KMS-11 (cell line): ENCODE measurements at regions not wholly inside any gene's neighbourhood (a gene's known extent, or its start where the extent isn't known, plus 50 kb on each side); places are given as distances from the start of the nearest gene placed in this dataset.

Source experiments
- H2AFZ ChIP-seq: fragments of 200-600 bp; sonication (generic); 2 replicates; pipeline ENCODE4 v1.6.1; 2016; ENCODE audit warnings: antibody characterized with exemption, mixed run types, low read depth
- H3K27ac ChIP-seq: fragments of 200-600 bp; sonication (generic); 2 replicates; pipeline ENCODE4 v1.6.1; 2016; ENCODE audit warnings: mild to moderate bottlenecking, mixed run types
- H3K27me3 ChIP-seq: fragments of 200-600 bp; sonication (generic); 2 replicates; pipeline ENCODE4 v1.6.1; 2017; ENCODE audit warnings: mild to moderate bottlenecking, low read depth, mixed run types, moderate library complexity; ENCODE audit not compliant: insufficient read depth
- H3K36me3 ChIP-seq: fragments of 200-600 bp; sonication (generic); 2 replicates; pipeline ENCODE4 v1.6.1; 2017; ENCODE audit warnings: mild to moderate bottlenecking, mixed run types; ENCODE audit not compliant: insufficient read depth
- H3K4me1 ChIP-seq: fragments of 200-600 bp; sonication (generic); 2 replicates; pipeline ENCODE4 v1.6.1; 2016; ENCODE audit warnings: mild to moderate bottlenecking, low read depth, mixed run types; ENCODE audit not compliant: poor library complexity, severe bottlenecking
- H3K4me2 ChIP-seq: fragments of 200-600 bp; sonication (generic); 2 replicates; pipeline ENCODE4 v1.7.0; 2016; ENCODE audit warnings: mild to moderate bottlenecking, mixed run types
- H3K4me3 ChIP-seq: fragments of 200-600 bp; sonication (generic); IDR thresholded peaks from 2 replicates; pipeline ENCODE4 v1.6.1; 2017; ENCODE audit warnings: low read depth, low read length, mixed read lengths; ENCODE audit not compliant: insufficient read depth
- H3K79me2 ChIP-seq: fragments of 200-600 bp; sonication (generic); 2 replicates; pipeline ENCODE4 v1.6.1; 2016; ENCODE audit warnings: low read depth, mixed run types; ENCODE audit not compliant: insufficient read depth
- H3K9ac ChIP-seq: fragments of 200-600 bp; sonication (generic); 2 replicates; pipeline ENCODE4 v1.6.1; 2016; ENCODE audit warnings: mild to moderate bottlenecking, mixed run types
- H4K20me1 ChIP-seq: fragments of 200-600 bp; sonication (generic); 2 replicates; pipeline ENCODE4 v1.6.1; 2016; ENCODE audit warnings: mild to moderate bottlenecking, mixed run types; ENCODE audit not compliant: insufficient read depth
- CTCF ChIP-seq: fragments of 200-600 bp; sonication (generic); conservative IDR thresholded peaks from 2 replicates; pipeline ENCODE4 v1.6.1; 2017; ENCODE audit warnings: low read depth, mild to moderate bottlenecking, antibody characterized with exemption, low read length, moderate library complexity, mixed read lengths

GRCh38 chr14:76613616-76614015, 147.7 kb upstream of the VASH1 start:
- Histone ChIP-seq H3K27me3 (no peaks in the 10 kb centered on the region), H3K4me2 (no peak overlapping the region), H3K79me2 (no peaks in the 10 kb centered on the region), H2AFZ (no peak overlapping the region), H3K4me1 (no peaks in the 10 kb centered on the region), H3K27ac (no peak overlapping the region), H4K20me1 (no peaks in the 10 kb centered on the region), H3K9ac (no peak overlapping the region), H3K36me3 (no peaks in the 10 kb centered on the region), H3K4me3 (no peak overlapping the region)
- TF ChIP-seq CTCF, result no peak

GRCh38 chr14:76615331-76615730, 145.9 kb upstream of the VASH1 start:
- H2AFZ ChIP-seq, result no peak overlapping the region
- H3K36me3 ChIP-seq, result no peaks in the 10 kb centered on the region
- H3K27me3 ChIP-seq, result no peaks in the 10 kb centered on the region
- TF ChIP-seq CTCF, result no peak
- H3K79me2 ChIP-seq, result no peaks in the 10 kb centered on the region
- no peak overlapping the region for H3K4me3 ChIP-seq
- no peak overlapping the region for H3K9ac ChIP-seq
- no peak overlapping the region for H3K27ac ChIP-seq
- no peaks in the 10 kb centered on the region for H4K20me1 ChIP-seq
- no peaks in the 10 kb centered on the region for H3K4me1 ChIP-seq
- no peak overlapping the region for H3K4me2 ChIP-seq

- Histone ChIP-seq H3K4me1 (no peaks in the 10 kb centered on the region), H3K36me3 (no peaks in the 10 kb centered on the region), H3K27me3 (no peaks in the 10 kb centered on the region), H3K27ac (no peak overlapping the region), H3K79me2 (no peaks in the 10 kb centered on the region), H3K4me2 (no peak overlapping the region), H4K20me1 (no peaks in the 10 kb centered on the region), H3K4me3 (no peak overlapping the region), H2AFZ (no peak overlapping the region), H3K9ac (no peak overlapping the region)
- no peak for TF ChIP-seq CTCF
Measured at GRCh38 chr14:76617440-76617839, 143.8 kb upstream of the VASH1 start.

DNA sequence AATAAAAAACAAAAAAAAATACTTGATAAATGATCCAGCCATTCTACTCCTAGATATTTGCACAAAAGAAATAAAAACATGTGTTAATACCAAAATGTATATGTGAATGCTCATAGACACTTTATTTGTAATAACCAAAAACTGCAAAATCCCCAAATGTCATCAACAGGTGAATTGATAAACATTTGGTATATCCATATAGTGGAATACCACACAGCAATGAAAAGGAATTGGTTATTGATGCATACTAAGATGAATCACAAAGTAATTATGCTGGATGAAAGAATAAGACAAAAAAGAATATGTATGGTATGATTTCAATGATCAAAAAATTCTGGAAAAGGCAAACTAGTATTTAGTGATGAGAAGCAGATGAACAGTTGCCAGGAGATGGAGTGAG, 124.7 kb upstream of the VASH1 start:
- Histone ChIP-seq H4K20me1 (no peaks in the 10 kb centered on the region), H3K27me3 (no peaks in the 10 kb centered on the region), H3K4me3 (no peak overlapping the region), H2AFZ (no peak overlapping the region), H3K4me2 (no peak overlapping the region), H3K4me1 (no peaks in the 10 kb centered on the region), H3K36me3 (no peaks in the 10 kb centered on the region), H3K79me2 (no peaks in the 10 kb centered on the region), H3K9ac (no peak overlapping the region), H3K27ac (no peak overlapping the region)
- TF ChIP-seq CTCF, result no peak

DNA sequence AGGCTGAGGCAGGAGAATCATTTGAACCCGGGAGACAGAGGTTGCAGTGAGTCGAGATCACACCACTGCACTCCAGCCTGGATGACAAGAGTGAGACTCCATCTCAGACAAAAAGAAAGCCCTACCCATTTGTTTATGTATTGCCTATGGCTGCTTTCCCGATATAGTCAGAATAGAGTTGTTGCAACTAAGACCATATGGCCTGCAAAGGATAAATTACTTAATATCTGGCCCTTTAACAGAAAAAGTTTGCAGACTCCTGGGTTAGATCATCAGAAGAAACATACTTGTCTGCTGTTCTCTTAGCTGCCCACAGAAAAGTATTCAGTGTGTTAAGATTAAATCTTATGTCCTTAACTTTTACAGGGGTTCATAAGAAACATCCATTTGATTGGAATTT, 122.4 kb upstream of the VASH1 start:
- TF ChIP-seq CTCF, result no peak
- H3K4me3 ChIP-seq, result no peak overlapping the region
- no peaks in the 10 kb centered on the region for H3K27me3 ChIP-seq
- no peak overlapping the region for H3K27ac ChIP-seq
- no peaks in the 10 kb centered on the region for H3K36me3 ChIP-seq
- H2AFZ ChIP-seq, result no peak overlapping the region
- H4K20me1 ChIP-seq, result no peaks in the 10 kb centered on the region
- no peaks in the 10 kb centered on the region for H3K4me1 ChIP-seq
- H3K9ac ChIP-seq, result no peak overlapping the region
- no peak overlapping the region for H3K4me2 ChIP-seq
- no peaks in the 10 kb centered on the region for H3K79me2 ChIP-seq
